Urinary bladder (tissue), 3 donors: ENCODE measurements at regions not wholly inside any gene's neighbourhood (a gene's known extent, or its start where the extent isn't known, plus 50 kb on each side); places are given as distances from the start of the nearest gene placed in this dataset.

Experiments used
- DNase-seq: peaks from one replicate; pipeline ENCODE4 v3.0.0-alpha.2; 2015; ENCODE audit errors: extremely low spot score
- H3K27ac ChIP-seq: one replicate; pipeline ENCODE4 v1.5.1; 2013; ENCODE audit warnings: low read depth, mild to moderate bottlenecking, moderate library complexity
- H3K36me3 ChIP-seq: one replicate; pipeline ENCODE4 v1.6.1; 2013; ENCODE audit warnings: mild to moderate bottlenecking, moderate library complexity; ENCODE audit not compliant: insufficient read depth
- H3K4me1 ChIP-seq: one replicate; pipeline ENCODE4 v1.6.1; 2013; ENCODE audit warnings: mild to moderate bottlenecking, moderate library complexity; ENCODE audit not compliant: insufficient read depth
- H3K4me3 ChIP-seq: one replicate; pipeline ENCODE4 v1.5.1; 2013; ENCODE audit warnings: low read depth, low read length
- WGBS: extraction: QIAGEN DNeasy Blood & Tissue Kit; methylation state at CpG from one replicate; pipeline ENCODE4 v1.1.7; 2013; 5-methylcytosine and 5-hydroxymethylcytosine counted together
- donor health status: healthy with polysubstance abuse.
- donor health status: healthy.

DNA sequence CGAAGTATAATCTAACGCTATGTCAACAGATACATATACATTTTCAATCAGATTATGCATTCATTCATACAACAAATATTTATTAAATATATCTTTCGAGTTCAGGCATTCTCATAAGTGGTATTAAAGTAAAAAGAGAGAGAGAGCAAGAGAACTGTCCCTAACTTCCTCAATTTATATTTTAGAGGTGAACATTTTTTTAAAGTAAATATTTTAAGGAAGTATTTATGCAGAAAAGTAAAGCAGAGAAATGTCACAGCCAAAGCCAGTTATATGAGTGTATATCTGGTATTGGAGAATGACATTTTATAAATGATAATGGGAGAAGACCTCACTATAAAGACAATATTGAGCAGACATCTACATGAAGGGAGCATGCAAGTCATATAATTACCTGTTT lies 667.3 kb upstream of the CDH9 start:
- Histone ChIP-seq H3K36me3 (no peaks in the 10 kb centered on the region), H3K27ac (no peak overlapping the region), H3K4me3 (no peak overlapping the region), H3K4me1 (no peaks in the 10 kb centered on the region)
- no peak for DNase-seq
- WGBS, result 84% methylated on average over 3 of the region's 3 CpGs

DNA sequence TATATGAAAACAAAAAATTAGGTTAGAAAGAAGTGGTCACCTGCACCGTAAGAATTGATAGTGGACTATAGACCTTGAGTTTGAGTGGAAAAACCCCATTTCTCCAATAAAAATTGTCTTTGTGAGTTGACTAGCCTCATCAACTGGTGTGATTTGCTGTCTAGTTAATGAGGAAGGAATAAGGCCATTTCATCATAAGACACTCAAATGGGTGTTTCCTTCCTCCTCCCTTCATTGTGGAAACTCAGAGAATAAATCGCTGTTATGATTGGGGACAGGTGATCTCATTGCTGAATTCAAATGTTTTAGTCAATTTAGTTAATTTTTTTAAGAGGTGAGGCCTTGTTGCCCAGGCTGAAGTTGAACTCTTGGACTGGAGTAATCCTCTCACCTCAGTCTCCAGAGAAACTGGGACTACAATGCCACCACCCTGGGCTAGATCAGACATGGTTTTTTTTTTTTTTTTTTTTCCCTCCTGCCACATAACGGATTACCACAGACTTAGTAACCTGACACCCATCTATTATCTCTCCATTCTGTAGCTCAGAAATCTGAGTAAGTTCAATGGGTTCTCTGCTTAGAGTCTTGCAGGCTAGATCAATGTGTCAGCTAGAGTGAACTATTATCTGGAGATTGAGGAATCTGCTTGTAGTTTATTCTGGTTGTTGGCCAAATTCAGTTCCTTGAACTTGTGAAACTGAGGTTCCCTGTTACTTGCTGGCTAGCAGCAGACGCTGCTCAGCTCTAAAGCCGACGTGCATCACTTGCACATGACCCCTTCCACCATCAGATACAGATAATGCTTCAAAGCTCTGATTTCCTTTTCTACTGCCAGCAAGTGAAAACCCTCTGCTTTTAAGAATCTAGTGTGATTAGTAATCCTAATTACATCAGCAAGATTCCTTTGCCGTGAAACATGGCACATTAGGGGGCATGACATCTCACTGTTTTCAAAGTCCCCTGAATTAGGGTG lies 663.8 kb upstream of the CDH9 start:
- H3K4me3 ChIP-seq, result no peak overlapping the region
- no peaks in the 10 kb centered on the region for H3K4me1 ChIP-seq
- H3K27ac ChIP-seq, result no peak overlapping the region
- 45% methylated on average over 7 of the region's 7 CpGs for WGBS
- no peak for DNase-seq
- H3K36me3 ChIP-seq, result no peaks in the 10 kb centered on the region

DNA sequence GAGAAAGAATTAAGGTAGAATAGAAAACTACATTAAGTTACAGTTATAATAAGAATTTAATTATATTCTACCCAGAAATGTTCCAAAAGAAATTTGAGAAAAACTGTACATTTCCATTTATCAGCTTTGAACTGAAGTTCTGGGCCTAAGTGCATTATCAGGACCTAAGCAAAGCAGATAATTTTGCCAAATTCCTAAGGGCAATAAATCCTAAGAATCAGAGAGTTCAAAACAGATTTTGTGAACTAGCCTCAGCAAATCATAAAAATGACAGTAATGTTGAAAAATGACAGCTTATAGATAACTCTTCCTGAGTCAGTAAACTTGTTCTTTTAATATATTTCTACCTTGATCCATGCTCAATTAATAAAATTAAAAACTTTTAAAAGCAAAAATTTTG lies 662.1 kb upstream of the CDH9 start:
- Histone ChIP-seq H3K36me3 (no peaks in the 10 kb centered on the region), H3K4me1 (no peaks in the 10 kb centered on the region), H3K27ac (no peak overlapping the region), H3K4me3 (no peak overlapping the region)
- no peak for DNase-seq

DNA sequence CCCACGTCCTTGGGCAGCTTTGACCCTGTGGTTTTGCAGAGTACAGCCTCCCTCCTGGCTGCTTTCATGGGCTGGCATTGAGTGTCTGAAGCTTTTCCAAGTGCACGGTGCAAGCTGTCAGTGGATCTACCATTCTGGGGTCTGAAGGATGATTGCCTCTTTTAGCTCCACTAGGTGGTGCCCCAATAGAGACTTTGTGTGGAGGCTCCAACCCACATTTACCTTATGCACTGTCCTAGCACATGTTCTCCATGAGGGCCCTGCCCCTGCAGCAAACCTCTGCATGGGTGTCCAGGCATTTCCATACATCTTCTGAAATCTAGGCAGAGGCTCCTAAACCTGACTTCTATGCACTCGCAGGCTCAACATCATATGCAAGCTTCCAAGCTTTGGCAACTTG lies 644.2 kb upstream of the CDH9 start:
- Histone ChIP-seq H3K36me3 (no peaks in the 10 kb centered on the region), H3K27ac (no peak overlapping the region), H3K4me1 (no peaks in the 10 kb centered on the region), H3K4me3 (no peak overlapping the region)
- no peak for DNase-seq
- WGBS, result 71% methylated on average over 3 of the region's 3 CpGs

DNA sequence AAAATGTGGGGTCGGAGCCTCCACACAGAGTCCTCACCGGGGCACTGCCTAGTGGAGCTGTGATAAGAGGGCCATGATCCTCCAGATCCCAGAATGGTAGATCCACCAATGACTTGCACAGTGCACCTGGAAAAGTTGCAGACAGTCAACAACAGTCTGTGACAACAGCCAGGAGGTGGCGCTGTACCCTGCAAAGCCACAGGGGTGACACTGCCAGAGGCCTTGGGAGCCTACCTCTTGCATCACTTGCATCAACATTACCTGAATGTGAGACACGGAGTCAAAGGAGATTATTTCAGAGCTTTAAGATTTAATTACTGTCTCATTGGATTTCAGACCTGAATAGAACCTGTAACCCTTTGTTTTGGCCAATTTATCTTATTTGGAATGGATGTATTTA lies 614.1 kb upstream of the CDH9 start:
- H3K4me3 ChIP-seq, result no peak overlapping the region
- H3K4me1 ChIP-seq, result no peaks in the 10 kb centered on the region
- no peaks in the 10 kb centered on the region for H3K36me3 ChIP-seq
- no peak for DNase-seq
- H3K27ac ChIP-seq, result no peak overlapping the region
- WGBS, result 84% methylated on average over 4 of the region's 4 CpGs

DNA sequence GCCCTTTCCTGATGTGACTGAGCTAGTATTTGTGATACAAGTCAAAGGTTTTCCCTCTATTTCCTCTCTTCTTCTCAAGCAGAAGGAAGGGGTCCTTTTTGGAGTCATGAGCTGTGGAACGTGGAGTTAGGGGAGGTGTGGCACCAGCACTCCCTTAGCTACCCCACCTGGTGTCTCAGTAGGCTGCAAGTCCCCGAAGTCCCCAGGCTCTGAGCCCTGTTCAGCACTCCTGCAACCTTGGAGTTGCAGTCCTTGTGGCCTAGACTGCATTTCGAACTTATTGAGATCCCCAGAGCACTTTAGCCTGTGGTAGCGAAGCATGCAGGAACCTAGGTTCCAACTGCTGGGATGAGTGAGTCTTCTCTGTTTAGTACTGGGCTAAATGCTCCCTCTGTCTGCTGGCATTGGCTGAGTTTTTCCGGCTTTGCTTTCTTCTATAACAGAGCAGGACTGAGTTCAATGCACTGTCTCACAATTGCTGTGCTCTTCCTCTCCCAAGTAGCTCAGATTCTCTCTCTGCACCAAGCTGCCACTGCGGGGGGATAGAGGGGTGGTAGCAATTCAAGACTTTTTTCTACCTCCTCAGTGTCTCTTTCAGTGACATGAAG lies 600.7 kb upstream of the CDH9 start:
- Histone ChIP-seq H3K4me1 (no peaks in the 10 kb centered on the region), H3K27ac (no peak overlapping the region), H3K36me3 (no peaks in the 10 kb centered on the region), H3K4me3 (no peak overlapping the region)
- DNase-seq, result no peak
- WGBS, result 80% methylated on average over 6 of the region's 6 CpGs

DNA sequence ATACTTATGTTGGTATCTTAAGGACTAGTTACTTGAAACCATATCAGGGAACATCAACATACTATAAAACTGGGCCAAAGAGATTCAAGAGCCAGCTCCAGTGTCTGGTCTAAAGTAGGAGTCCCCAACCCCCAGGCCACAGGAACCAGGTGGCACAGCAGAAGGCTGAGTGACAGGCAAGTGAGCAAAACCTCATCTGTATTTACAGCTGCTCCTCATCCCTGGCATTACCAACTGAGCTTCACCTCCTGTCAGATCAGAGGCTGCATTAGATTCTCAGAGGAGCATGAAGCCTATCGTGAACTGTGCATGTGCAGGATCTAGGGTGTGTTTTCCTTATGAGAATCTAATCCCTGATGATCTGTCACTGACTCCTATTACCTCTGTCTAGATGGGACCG lies 581.6 kb upstream of the CDH9 start:
- no peak overlapping the region for H3K27ac ChIP-seq
- no peak overlapping the region for H3K4me3 ChIP-seq
- H3K36me3 ChIP-seq, result no peaks in the 10 kb centered on the region
- H3K4me1 ChIP-seq, result no peaks in the 10 kb centered on the region
- no peak for DNase-seq
- WGBS, result 86% methylated on average over 2 of the region's 2 CpGs

DNA sequence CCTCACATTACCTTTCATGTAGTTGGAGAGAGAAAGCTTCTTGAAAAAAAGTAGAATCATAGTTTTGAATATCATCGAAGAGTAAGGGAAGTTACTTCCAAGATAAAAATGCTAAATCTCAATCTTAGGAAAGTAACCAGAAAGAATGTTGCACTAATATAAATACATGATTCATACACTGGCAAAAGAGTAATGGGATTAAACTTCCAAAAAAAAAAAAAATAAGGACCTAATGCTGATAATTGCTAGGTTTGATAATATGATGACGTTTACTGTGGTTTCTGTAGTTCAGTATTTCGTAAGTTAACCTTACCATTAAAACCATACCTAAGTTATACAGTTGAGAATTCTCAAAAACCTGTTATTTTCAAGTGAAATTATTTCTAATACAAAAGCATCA lies 573.8 kb upstream of the CDH9 start:
- WGBS, result 30% methylated on average over 3 of the region's 3 CpGs
- no peaks in the 10 kb centered on the region for H3K36me3 ChIP-seq
- no peak overlapping the region for H3K4me3 ChIP-seq
- no peak for DNase-seq
- H3K4me1 ChIP-seq, result no peaks in the 10 kb centered on the region
- no peak overlapping the region for H3K27ac ChIP-seq

DNA sequence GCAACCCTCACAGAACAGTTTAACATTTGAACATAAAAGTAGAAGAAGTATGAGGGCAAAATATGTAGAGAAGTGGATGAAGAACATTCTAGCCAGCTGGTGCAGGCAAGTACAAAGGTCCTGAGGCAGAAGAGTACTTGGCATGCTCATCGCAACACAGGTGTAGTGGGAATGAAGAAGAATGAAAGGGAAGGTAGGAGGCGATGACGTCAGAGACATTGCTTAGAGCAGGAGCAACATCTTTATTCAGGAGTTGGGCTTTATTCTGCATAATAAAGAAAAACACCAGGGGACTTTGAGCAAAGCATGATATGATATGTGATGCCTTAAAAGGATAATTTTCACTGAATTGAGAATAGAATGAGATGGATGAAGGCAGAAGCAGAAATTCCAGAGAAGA lies 570.6 kb upstream of the CDH9 start:
- Histone ChIP-seq H3K27ac (no peak overlapping the region), H3K4me3 (no peak overlapping the region), H3K36me3 (no peaks in the 10 kb centered on the region), H3K4me1 (no peaks in the 10 kb centered on the region)
- WGBS, result 90% methylated on average over 3 of the region's 3 CpGs
- no peak for DNase-seq

DNA sequence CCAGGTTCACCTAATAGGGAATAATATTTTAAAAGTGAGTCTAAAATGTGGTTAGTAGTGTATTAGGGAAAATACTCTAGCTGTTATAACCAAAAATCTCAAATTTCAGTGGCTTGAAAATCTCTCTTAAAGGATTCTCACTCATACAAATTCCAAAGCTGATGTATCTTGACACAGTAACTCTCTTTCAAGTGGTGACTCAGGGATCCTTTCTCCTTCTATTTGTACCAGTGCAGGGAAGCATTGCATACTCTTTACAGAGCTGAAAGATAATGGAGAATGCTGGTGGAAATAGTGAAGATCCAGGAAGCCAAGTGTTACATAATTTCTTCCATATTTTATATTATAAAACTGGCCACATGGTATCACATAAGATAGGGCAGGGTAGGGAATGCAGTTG lies 560.2 kb upstream of the CDH9 start:
- no peaks in the 10 kb centered on the region for H3K36me3 ChIP-seq
- H3K4me3 ChIP-seq, result no peak overlapping the region
- no peaks in the 10 kb centered on the region for H3K4me1 ChIP-seq
- H3K27ac ChIP-seq, result no peak overlapping the region
- DNase-seq, result no peak

DNA sequence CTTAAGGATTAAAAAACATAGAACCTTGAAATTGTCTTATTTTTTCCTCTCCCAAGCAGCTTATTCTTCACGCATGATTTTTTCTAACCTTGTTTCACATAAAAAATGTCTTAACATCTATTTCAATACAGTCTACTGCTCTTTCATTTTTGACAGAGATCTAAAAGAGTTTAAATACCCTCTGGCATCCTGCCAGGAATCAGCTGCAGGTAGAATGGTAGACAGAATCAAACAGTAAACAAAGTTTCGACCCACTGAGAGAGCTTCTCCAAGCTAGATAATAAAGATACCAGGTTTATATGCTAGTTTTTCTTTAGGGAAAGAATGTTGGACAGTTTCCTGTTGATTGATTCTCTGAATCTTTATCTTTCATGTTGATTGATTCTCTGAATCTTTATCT lies 555.8 kb upstream of the CDH9 start:
- Histone ChIP-seq H3K4me3 (no peak overlapping the region), H3K27ac (no peak overlapping the region), H3K36me3 (no peaks in the 10 kb centered on the region), H3K4me1 (no peaks in the 10 kb centered on the region)
- WGBS, result 57% methylated on average over 2 of the region's 2 CpGs
- DNase-seq, result no peak

DNA sequence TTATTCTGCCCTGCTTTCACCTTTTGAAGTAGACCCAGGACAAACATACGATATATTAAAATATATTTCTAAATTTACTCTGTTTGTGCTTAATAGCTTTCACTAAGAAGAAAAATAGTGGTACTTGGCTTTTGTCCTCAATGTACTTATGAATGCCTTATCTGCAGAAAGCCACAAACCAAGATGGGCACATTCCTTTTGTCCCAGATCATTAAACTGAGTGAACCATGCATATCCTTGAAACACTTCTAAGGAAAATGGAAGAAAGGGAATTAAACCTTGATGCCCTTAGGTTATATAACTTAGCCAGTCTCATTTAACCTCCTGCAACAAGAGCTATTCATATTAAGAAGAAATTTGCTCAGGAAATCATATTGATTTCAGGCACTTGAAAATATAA lies 553.8 kb upstream of the CDH9 start:
- Histone ChIP-seq H3K4me3 (no peak overlapping the region), H3K27ac (no peak overlapping the region), H3K4me1 (no peaks in the 10 kb centered on the region), H3K36me3 (no peaks in the 10 kb centered on the region)
- 39% methylated on average over 1 of the region's 1 CpG for WGBS
- no peak for DNase-seq

DNA sequence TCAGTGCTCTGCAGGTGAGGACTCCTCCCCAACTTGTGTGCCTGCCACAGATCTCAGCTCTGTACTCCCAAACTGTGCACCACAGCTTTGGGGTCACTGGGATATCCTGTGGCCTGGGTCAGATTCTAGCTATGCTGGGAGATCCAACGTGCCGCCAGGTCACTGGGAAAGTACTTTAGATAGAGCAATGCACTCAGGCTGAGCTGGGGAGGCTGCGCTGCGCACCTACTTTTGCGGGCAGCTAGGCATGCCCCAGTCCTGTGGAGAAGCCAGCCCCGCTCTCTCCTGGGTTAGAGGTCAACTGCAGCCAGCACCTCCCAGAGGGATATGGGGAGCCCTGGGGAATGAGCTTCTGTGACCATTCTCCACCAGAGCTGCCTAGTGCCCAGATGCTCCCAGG lies 552.1 kb upstream of the CDH9 start:
- no peak overlapping the region for H3K27ac ChIP-seq
- H3K4me1 ChIP-seq, result no peaks in the 10 kb centered on the region
- 97% methylated on average over 6 of the region's 6 CpGs for WGBS
- H3K36me3 ChIP-seq, result no peaks in the 10 kb centered on the region
- no peak overlapping the region for H3K4me3 ChIP-seq
- no peak for DNase-seq

DNA sequence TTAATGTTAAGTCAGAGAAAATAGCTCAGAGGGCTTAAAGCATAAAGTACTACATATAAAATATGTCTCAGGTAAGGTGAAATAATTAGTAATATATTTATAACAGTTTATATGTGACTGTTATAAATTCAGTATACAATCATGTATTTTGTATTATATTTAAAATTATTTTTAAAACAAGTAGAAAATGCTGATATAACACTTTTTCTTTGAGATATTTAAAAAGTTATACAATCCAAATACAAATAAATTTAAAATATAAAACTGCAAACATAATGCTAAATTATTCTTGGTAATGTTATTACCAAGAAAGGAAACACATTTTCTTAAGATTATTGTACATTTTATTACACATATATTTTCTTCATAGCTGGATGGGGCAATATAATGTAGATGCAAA lies 539.9 kb upstream of the CDH9 start:
- Histone ChIP-seq H3K4me1 (no peaks in the 10 kb centered on the region), H3K27ac (no peak overlapping the region), H3K36me3 (no peaks in the 10 kb centered on the region), H3K4me3 (no peak overlapping the region)
- no peak for DNase-seq
